Endothelial cell (in vitro differentiated cells): ENCODE measurements at regions not wholly inside any gene's neighbourhood (a gene's known extent, or its start where the extent isn't known, plus 50 kb on each side); places are given as distances from the start of the nearest gene placed in this dataset.

Experiments
- DNase-seq: peaks from one replicate; pipeline ENCODE4 v3.0.0; 2021; ENCODE audit warnings: low spot score
- H3K27ac Mint-ChIP-seq: one replicate; pipeline ENCODE4 v1.8.0; 2021; ENCODE audit warnings: mixed read lengths, inconsistent platforms; ENCODE audit not compliant: unreplicated experiment
- H3K27me3 Mint-ChIP-seq: one replicate; pipeline ENCODE4 v1.8.0; 2021; ENCODE audit warnings: mild to moderate bottlenecking, moderate library complexity, mixed read lengths, inconsistent platforms; ENCODE audit not compliant: unreplicated experiment
- H3K36me3 Mint-ChIP-seq: one replicate; pipeline ENCODE4 v1.8.0; 2021; ENCODE audit warnings: mild to moderate bottlenecking, low read depth, mixed read lengths, inconsistent platforms; ENCODE audit not compliant: unreplicated experiment
- H3K4me1 Mint-ChIP-seq: one replicate; pipeline ENCODE4 v1.8.0; 2021; ENCODE audit warnings: mild to moderate bottlenecking, mixed read lengths, inconsistent platforms; ENCODE audit not compliant: unreplicated experiment
- H3K4me3 Mint-ChIP-seq: one replicate; pipeline ENCODE4 v1.8.0; 2021; ENCODE audit warnings: mild to moderate bottlenecking, mixed read lengths, inconsistent platforms; ENCODE audit not compliant: unreplicated experiment
- H3K9me3 Mint-ChIP-seq: one replicate; pipeline ENCODE4 v1.8.0; 2021; ENCODE audit warnings: mixed read lengths, inconsistent platforms; ENCODE audit not compliant: unreplicated experiment
- TF ChIP-seq, protein P1 (sequence below): fragments of 200-600 bp; sonication (generic); IDR thresholded peaks from one replicate; pipeline ENCODE4 v1.5.0; 2021; ENCODE audit warnings: antibody characterized with exemption; ENCODE audit not compliant: unreplicated experiment

DNA sequence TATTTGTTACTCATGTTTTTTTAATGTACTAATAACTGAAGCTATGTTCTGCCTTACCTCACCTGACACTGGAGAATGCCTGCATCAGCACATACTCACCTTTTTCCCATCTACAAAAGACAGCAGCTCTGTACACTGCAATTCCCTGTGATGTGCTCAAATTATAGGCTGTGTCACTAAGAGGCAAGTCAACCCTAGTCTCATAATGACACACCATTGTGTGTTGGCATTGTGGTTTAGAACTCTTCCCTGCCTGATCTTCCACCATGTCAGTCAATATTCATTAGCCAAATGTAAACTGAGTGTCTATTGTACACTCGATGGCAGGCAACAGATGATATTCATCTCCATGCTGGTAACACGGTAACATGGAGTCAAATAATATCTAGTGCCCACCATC lies 332.1 kb upstream of the TCF4 start:
- no peaks in the 10 kb centered on the region for H3K9me3 Mint-ChIP-seq

DNA sequence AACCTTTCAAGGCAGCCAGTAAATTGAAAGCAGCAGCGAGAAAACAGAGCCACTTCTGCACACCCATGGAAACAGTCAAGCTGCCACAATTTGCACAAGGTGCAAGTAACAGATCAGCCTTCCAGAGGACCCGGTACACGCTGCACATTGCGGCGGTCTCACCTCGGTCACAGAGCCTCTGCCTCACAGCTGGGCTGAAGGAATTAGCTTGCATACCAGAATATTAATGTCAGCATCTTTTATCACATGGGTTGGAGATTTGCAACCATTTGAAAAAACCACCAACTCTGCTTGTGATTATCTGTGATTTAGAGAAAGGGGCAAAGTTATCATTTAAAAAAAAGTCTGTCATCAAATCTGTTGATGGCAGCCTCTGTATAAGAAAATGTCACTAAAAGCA lies 330.5 kb upstream of the TCF4 start:
- no peak for DNase-seq
- Mint-ChIP-seq H3K27me3 (no peaks in the 10 kb centered on the region), H3K4me1 (no peaks in the 10 kb centered on the region), H3K9me3 (no peaks in the 10 kb centered on the region), H3K36me3 (no peaks in the 10 kb centered on the region), H3K27ac (no peak overlapping the region), H3K4me3 (no peak overlapping the region)
- TF ChIP-seq, protein P1, sequence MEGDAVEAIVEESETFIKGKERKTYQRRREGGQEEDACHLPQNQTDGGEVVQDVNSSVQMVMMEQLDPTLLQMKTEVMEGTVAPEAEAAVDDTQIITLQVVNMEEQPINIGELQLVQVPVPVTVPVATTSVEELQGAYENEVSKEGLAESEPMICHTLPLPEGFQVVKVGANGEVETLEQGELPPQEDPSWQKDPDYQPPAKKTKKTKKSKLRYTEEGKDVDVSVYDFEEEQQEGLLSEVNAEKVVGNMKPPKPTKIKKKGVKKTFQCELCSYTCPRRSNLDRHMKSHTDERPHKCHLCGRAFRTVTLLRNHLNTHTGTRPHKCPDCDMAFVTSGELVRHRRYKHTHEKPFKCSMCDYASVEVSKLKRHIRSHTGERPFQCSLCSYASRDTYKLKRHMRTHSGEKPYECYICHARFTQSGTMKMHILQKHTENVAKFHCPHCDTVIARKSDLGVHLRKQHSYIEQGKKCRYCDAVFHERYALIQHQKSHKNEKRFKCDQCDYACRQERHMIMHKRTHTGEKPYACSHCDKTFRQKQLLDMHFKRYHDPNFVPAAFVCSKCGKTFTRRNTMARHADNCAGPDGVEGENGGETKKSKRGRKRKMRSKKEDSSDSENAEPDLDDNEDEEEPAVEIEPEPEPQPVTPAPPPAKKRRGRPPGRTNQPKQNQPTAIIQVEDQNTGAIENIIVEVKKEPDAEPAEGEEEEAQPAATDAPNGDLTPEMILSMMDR: no peak

More for the DNA sequence above, 332.1 kb upstream of the TCF4 start:
- Mint-ChIP-seq H3K27me3 (no peaks in the 10 kb centered on the region), H3K27ac (no peak overlapping the region), H3K4me3 (no peak overlapping the region), H3K36me3 (no peaks in the 10 kb centered on the region), H3K4me1 (no peaks in the 10 kb centered on the region)
- TF ChIP-seq, protein P1: no peak
- DNase-seq: no peak

DNA sequence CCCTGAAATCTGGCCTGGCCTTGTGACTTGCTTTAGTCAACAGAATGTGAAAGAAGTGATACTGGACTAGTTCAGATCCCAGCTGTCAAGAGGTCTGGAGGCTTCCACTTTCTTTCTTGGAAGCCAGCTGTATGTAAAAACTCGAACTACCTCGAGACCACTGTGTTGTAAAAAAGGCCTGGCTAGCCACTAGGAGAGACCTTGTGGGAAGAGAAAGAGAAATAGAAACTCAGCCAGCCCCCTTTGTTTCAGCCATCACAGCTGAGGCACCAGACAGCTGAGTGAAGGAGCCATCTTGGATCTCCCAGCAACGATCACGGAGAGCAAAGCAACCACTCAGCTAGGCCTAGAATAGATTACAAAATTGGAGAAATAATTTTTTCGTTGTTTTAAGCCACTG lies 324.9 kb upstream of the TCF4 start:
- Mint-ChIP-seq H3K9me3 (no peaks in the 10 kb centered on the region), H3K27ac (no peak overlapping the region)

DNA sequence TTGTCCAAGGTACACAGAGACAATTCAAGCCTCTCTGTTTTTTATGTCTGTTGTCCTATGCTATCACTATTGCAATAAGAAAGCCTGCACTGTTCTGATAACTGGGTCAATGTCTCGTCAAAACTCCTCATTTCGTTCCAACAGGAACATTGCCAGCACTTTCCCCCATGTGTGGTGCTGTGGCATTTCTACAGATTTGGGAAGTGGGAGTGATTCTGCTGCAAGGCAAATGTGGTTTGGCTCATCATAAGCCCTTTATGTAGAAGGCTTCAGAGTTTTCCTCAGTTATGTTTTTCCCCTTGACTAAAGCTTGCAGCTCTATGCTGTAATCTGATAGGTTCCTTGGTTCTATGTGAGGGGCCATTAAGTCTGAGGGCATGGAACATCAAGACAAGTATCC lies 324.1 kb upstream of the TCF4 start:
- Mint-ChIP-seq H3K36me3 (no peaks in the 10 kb centered on the region), H3K27ac (no peak overlapping the region), H3K4me3 (no peak overlapping the region), H3K27me3 (no peaks in the 10 kb centered on the region), H3K4me1 (no peaks in the 10 kb centered on the region), H3K9me3 (no peaks in the 10 kb centered on the region)
- DNase-seq: no peak
- TF ChIP-seq, protein P1: no peak

More for the DNA sequence above, 324.9 kb upstream of the TCF4 start:
- no peak for DNase-seq
- H3K36me3 Mint-ChIP-seq: no peaks in the 10 kb centered on the region
- TF ChIP-seq, protein P1: no peak
- no peaks in the 10 kb centered on the region for H3K4me1 Mint-ChIP-seq
- no peaks in the 10 kb centered on the region for H3K27me3 Mint-ChIP-seq
- no peak overlapping the region for H3K4me3 Mint-ChIP-seq

DNA sequence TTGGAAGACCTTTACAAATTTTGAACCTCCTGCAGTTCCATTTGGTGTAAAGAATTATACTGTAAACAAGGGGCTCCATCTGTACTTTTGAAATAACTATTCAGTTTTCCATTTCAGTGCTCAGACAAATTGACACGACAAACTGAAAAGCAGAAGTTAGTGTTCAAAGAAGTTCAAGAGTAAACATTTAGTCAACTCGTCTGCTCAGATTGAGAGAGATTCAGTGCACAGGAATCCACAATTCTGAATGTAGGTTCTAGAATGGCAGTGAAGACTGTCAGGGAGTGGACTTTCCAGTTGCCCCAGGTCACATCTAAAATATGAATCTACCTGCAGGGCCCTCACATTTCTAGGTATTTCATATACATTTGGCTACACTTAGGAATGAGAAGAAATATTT lies 322.3 kb upstream of the TCF4 start:
- H3K9me3 Mint-ChIP-seq: no peaks in the 10 kb centered on the region
- DNase-seq: no peak
- no peaks in the 10 kb centered on the region for H3K36me3 Mint-ChIP-seq
- H3K4me1 Mint-ChIP-seq: no peaks in the 10 kb centered on the region
- no peak overlapping the region for H3K27ac Mint-ChIP-seq
- H3K27me3 Mint-ChIP-seq: no peaks in the 10 kb centered on the region
- TF ChIP-seq, protein P1: no peak
- H3K4me3 Mint-ChIP-seq: no peak overlapping the region
